ENCODE measurements at regions not wholly inside any gene's neighbourhood (a gene's known extent, or its start where the extent isn't known, plus 50 kb on each side); places are given as distances from the start of the nearest gene placed in this dataset.
"Not testable (repeated sequence)": the region's sequence is repeated elsewhere in the genome, so short reads cannot be mapped to it uniquely, and the experiment has no call there.

DNA sequence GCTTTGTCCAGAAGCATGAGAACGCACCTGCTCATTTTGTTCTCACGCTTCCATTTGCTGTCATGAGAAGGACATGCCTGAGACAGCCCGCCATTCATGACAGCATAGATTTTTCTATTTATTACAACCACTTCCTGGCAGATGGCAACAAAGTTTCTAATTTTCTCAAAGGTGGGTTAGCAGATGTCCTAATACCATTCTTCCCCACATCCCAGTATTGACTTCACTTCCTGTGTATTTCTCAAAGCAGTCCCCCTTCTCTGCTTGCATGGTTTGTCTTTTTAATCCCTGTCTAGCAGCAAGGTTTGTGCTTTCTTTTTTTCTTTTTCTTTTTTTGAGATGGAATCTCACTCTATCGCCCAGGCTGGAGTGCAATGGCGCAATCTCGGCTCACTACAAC lies 94.3 kb downstream of the ISX start:
- H3K4me2 ChIP-seq (ENCODE audit: control insufficient read depth, insufficient read depth) = no peak overlapping the region
- H3K4me1 ChIP-seq (ENCODE audit: control insufficient read depth, insufficient read depth, low read length) = no peaks in the 10 kb centered on the region
- no peak overlapping the region for H2AFZ ChIP-seq (ENCODE audit: control insufficient read depth, low read depth, low read length)
- H3K36me3 ChIP-seq (ENCODE audit: control insufficient read depth in 2 of 2, insufficient read depth in 2 of 2, low read length in 1 of 2) = no peaks in the 10 kb centered on the region
- BruUV-seq (replicated peaks) = no TSS peak
- no peaks in the 10 kb centered on the region for H4K20me1 ChIP-seq (ENCODE audit: control insufficient read depth, insufficient read depth)
- ATAC-seq (no peak), DNase-seq (ENCODE audit: low read depth, low spot score) (no peak), FAIRE-seq (no peak)
- H3K27me3 ChIP-seq (replicated peaks in 1 of 2; ENCODE audit: control insufficient read depth in 2 of 2, insufficient read depth in 2 of 2, low read length in 1 of 2) = no peaks in the 10 kb centered on the region
- H3K4me3 ChIP-seq = no peak overlapping the region
- intact Hi-C loops (cut with micrococcal nuclease; ENCODE audit: unreplicated experiment) = no loop called here
- POLR2A ChIA-PET = no interaction called here
- CTCF ChIA-PET = interaction anchor here (1.6 kb wide), 1 partner anchor 10 kb away, joined by 13 read pairs; no protein-coding TSS in a partner anchor
- H3K79me2 ChIP-seq (ENCODE audit: control insufficient read depth, insufficient read depth, low read length) = no peaks in the 10 kb centered on the region
- in situ Hi-C loops (cut with MboI) = no loop called here
- TF ChIP-seq GABPA (IDR thresholded peaks at IDR 0.05; ENCODE audit: low read depth) = peak; percentile 54; the same call in 1 of the 2 replicates
- TF ChIP-seq, protein P1, sequence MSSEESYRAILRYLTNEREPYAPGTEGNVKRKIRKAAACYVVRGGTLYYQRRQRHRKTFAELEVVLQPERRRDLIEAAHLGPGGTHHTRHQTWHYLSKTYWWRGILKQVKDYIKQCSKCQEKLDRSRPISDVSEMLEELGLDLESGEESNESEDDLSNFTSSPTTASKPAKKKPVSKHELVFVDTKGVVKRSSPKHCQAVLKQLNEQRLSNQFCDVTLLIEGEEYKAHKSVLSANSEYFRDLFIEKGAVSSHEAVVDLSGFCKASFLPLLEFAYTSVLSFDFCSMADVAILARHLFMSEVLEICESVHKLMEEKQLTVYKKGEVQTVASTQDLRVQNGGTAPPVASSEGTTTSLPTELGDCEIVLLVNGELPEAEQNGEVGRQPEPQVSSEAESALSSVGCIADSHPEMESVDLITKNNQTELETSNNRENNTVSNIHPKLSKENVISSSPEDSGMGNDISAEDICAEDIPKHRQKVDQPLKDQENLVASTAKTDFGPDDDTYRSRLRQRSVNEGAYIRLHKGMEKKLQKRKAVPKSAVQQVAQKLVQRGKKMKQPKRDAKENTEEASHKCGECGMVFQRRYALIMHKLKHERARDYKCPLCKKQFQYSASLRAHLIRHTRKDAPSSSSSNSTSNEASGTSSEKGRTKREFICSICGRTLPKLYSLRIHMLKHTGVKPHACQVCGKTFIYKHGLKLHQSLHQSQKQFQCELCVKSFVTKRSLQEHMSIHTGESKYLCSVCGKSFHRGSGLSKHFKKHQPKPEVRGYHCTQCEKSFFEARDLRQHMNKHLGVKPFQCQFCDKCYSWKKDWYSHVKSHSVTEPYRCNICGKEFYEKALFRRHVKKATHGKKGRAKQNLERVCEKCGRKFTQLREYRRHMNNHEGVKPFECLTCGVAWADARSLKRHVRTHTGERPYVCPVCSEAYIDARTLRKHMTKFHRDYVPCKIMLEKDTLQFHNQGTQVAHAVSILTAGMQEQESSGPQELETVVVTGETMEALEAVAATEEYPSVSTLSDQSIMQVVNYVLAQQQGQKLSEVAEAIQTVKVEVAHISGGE (CRISPR knock-in tag; IDR thresholded peaks at IDR 0.05) = peak; percentile 51
- TF ChIP-seq, protein P2, sequence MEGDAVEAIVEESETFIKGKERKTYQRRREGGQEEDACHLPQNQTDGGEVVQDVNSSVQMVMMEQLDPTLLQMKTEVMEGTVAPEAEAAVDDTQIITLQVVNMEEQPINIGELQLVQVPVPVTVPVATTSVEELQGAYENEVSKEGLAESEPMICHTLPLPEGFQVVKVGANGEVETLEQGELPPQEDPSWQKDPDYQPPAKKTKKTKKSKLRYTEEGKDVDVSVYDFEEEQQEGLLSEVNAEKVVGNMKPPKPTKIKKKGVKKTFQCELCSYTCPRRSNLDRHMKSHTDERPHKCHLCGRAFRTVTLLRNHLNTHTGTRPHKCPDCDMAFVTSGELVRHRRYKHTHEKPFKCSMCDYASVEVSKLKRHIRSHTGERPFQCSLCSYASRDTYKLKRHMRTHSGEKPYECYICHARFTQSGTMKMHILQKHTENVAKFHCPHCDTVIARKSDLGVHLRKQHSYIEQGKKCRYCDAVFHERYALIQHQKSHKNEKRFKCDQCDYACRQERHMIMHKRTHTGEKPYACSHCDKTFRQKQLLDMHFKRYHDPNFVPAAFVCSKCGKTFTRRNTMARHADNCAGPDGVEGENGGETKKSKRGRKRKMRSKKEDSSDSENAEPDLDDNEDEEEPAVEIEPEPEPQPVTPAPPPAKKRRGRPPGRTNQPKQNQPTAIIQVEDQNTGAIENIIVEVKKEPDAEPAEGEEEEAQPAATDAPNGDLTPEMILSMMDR (IDR thresholded peaks at IDR 0.05 in 2 of 3, conservative IDR thresholded peaks at IDR 0.05 in 1 of 3; ENCODE audit: control insufficient read depth in 2 of 3, extremely low read depth in 1 of 3, insufficient read depth in 1 of 3, low read depth in 3 of 3, low read length in 3 of 3) = no peak
- no peak for TF ChIP-seq RFX5 (IDR thresholded peaks at IDR 0.05; ENCODE audit: low read depth, low read length)
- 80% methylated on average over 5 of the region's 6 CpGs for WGBS (ENCODE audit: insufficient coverage, insufficient replicate concordance, low lambda C conversion rate, missing lambda C conversion rate)
- RAD21 ChIA-PET (ENCODE audit: unreplicated experiment) = interaction anchor here (1.8 kb wide), 1 partner anchor 10 kb away, joined by 7 read pairs; no protein-coding TSS in a partner anchor
- H3K9ac ChIP-seq (ENCODE audit: control insufficient read depth, insufficient read depth, low read length) = no peak overlapping the region
- H3K9me3 ChIP-seq (replicated peaks; ENCODE audit: control insufficient read depth, insufficient read depth, low read length) = no peaks in the 10 kb centered on the region
- H3K27ac ChIP-seq (ENCODE audit: control insufficient read depth, insufficient read depth) = no peak overlapping the region
- SMC1A ChIA-PET (ENCODE audit: uncharacterized antibody, unreplicated experiment) = no interaction called here

DNA sequence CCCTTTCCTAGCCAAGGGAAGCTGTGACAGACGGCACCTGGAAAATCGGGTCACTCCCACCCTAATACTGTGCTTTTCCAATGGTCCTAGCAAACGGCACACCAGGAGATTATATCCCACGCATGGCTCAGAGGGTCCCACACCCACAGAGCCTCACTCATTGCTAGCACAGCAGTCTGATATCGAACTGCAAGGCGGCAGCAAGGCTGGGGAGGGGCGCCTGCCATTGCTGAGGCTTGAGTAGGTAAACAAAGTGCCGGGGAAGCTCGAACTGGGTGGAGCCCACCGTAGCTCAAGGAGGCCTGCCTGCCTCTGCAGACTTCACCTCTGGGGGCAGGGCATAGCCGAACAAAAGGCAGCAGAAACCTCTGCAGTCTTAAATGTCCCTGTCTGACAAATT lies 91.4 kb upstream of the HMGXB4 start:
- SMC1A ChIA-PET (ENCODE audit: uncharacterized antibody, unreplicated experiment) = interaction anchor here (0.6 to 1.2 kb wide), 2 partner anchors 11 to 343 kb away, joined by 3 to 4 read pairs; no protein-coding TSS in a partner anchor
- POLR2A ChIA-PET; ATAC-seq; DNase-seq (ENCODE audit: low read depth, low spot score); H3K27ac ChIP-seq (ENCODE audit: control insufficient read depth, insufficient read depth); H2AFZ ChIP-seq (ENCODE audit: control insufficient read depth, low read depth, low read length); RAD21 ChIA-PET (ENCODE audit: unreplicated experiment); H3K4me2 ChIP-seq (ENCODE audit: control insufficient read depth, insufficient read depth); CTCF ChIA-PET; H4K20me1 ChIP-seq (ENCODE audit: control insufficient read depth, insufficient read depth); H3K9ac ChIP-seq (ENCODE audit: control insufficient read depth, insufficient read depth, low read length); H3K27me3 ChIP-seq (replicated peaks in 1 of 2; ENCODE audit: control insufficient read depth in 2 of 2, insufficient read depth in 2 of 2, low read length in 1 of 2); H3K4me1 ChIP-seq (ENCODE audit: control insufficient read depth, insufficient read depth, low read length); FAIRE-seq; H3K4me3 ChIP-seq; BruUV-seq (replicated peaks); in situ Hi-C loops (cut with MboI); H3K79me2 ChIP-seq (ENCODE audit: control insufficient read depth, insufficient read depth, low read length); H3K9me3 ChIP-seq (replicated peaks; ENCODE audit: control insufficient read depth, insufficient read depth, low read length); intact Hi-C loops (cut with micrococcal nuclease; ENCODE audit: unreplicated experiment); H3K36me3 ChIP-seq (ENCODE audit: control insufficient read depth in 2 of 2, insufficient read depth in 2 of 2, low read length in 1 of 2): not testable (repeated sequence)
- WGBS (ENCODE audit: insufficient coverage, insufficient replicate concordance, low lambda C conversion rate, missing lambda C conversion rate) = 21% methylated on average over 11 of the region's 11 CpGs
